Neural cell (in vitro differentiated cells): ENCODE measurements at regions not wholly inside any gene's neighbourhood (a gene's known extent, or its start where the extent isn't known, plus 50 kb on each side); places are given as distances from the start of the nearest gene placed in this dataset.

Experiments used
- H2AFZ ChIP-seq: fragments of 200-600, 300-800 bp; sonication (generic), shearing (Covaris generic); 2 replicates; pipeline ENCODE4 v1.6.0; 2014; ENCODE audit warnings: low read depth, mild to moderate bottlenecking, antibody characterized with exemption, low read length, moderate library complexity
- H3F3A ChIP-seq: fragments of 200-600 bp; shearing (Covaris generic); 2 replicates; pipeline ENCODE4 v1.6.1; 2016; ENCODE audit warnings: mild to moderate bottlenecking, moderate library complexity, mixed read lengths, antibody characterized with exemption, low read length; ENCODE audit not compliant: insufficient read depth, poor library complexity, severe bottlenecking
- H3K27ac ChIP-seq: fragments of 200-600, 300-800 bp; sonication (generic), shearing (Covaris generic); 2 replicates; pipeline ENCODE4 v1.5.1; 2014; ENCODE audit warnings: mild to moderate bottlenecking, low read length, moderate library complexity
- H3K27me3 ChIP-seq: fragments of 300-800, 200-600 bp; sonication (generic), shearing (Covaris generic); 2 replicates; pipeline ENCODE4 v1.6.0; 2014; ENCODE audit warnings: mild to moderate bottlenecking, low read depth, low read length, moderate library complexity; ENCODE audit not compliant: insufficient read depth
- H3K36me3 ChIP-seq: fragments of 300-800, 200-600 bp; sonication (generic), shearing (Covaris generic); 2 replicates; pipeline ENCODE4 v1.5.1; 2014; ENCODE audit warnings: mild to moderate bottlenecking, antibody characterized with exemption, low read length, moderate library complexity; ENCODE audit not compliant: insufficient read depth
- H3K4me2 ChIP-seq: fragments of 300-800, 200-600 bp; sonication (generic), shearing (Covaris generic); 2 replicates; pipeline ENCODE4 v1.6.0; 2014; ENCODE audit warnings: mild to moderate bottlenecking, low read length
- H3K4me3 ChIP-seq: fragments of 300-800, 200-600 bp; sonication (generic), shearing (Covaris generic); 2 replicates; pipeline ENCODE4 v1.5.1; 2014; ENCODE audit warnings: mild to moderate bottlenecking, low read length, moderate library complexity
- H3K79me2 ChIP-seq: fragments of 200-600 bp; shearing (Covaris generic); replicated peaks from 2 replicates; pipeline ENCODE4 v1.6.0; 2014; ENCODE audit warnings: mild to moderate bottlenecking, low read length, moderate library complexity; ENCODE audit not compliant: insufficient read depth
- H3K9ac ChIP-seq: fragments of 300-800, 200-600 bp; sonication (generic), shearing (Covaris generic); 2 replicates; pipeline ENCODE4 v1.6.1; 2016; ENCODE audit warnings: mild to moderate bottlenecking, low read length, mixed read lengths
- H3K9me2 ChIP-seq: fragments of 200-600 bp; shearing (Covaris generic); 2 replicates; pipeline ENCODE4 v1.6.1; 2016; ENCODE audit warnings: mild to moderate bottlenecking, low read length, mixed read lengths; ENCODE audit not compliant: insufficient read depth
- H3K9me3 ChIP-seq: fragments of 200-600, 300-800 bp; sonication (generic), shearing (Covaris generic); 2 replicates; pipeline ENCODE4 v1.6.1; 2016; ENCODE audit warnings: mild to moderate bottlenecking, mixed run types, low read length, moderate library complexity, mixed read lengths
- H4K20me1 ChIP-seq: fragments of 200-600 bp; shearing (Covaris generic); 2 replicates; pipeline ENCODE4 v1.6.1; 2016; ENCODE audit warnings: mild to moderate bottlenecking, mixed run types; ENCODE audit not compliant: insufficient read depth
- EP300 ChIP-seq: fragments of 450-650 bp; conservative IDR thresholded peaks from 2 replicates; pipeline ENCODE4 v1.6.1; 2014; ENCODE audit warnings: antibody characterized with exemption, mild to moderate bottlenecking, moderate library complexity; ENCODE audit not compliant: poor library complexity, severe bottlenecking
- EZH2 ChIP-seq: fragments of 200-600, 300-800 bp; shearing (Covaris generic), sonication (generic); IDR thresholded peaks from 2 replicates; pipeline ENCODE4 v1.6.1; 2014; ENCODE audit warnings: antibody characterized with exemption, low read length, borderline replicate concordance, mild to moderate bottlenecking; ENCODE audit not compliant: insufficient read depth, poor library complexity, severe bottlenecking
- POLR2AphosphoS5 ChIP-seq: IDR thresholded peaks from 2 replicates; pipeline ENCODE4 v1.6.1; 2012
- RAD21 ChIP-seq: fragments of 450-650 bp; conservative IDR thresholded peaks from 2 replicates; pipeline ENCODE4 v1.6.1; 2014; ENCODE audit warnings: antibody characterized with exemption, mild to moderate bottlenecking, moderate library complexity
- REST ChIP-seq: IDR thresholded peaks from 2 replicates; pipeline ENCODE4 v1.6.1; 2012; ENCODE audit warnings: borderline replicate concordance
- SMC3 ChIP-seq: fragments of 450-650 bp; conservative IDR thresholded peaks from 2 replicates; pipeline ENCODE4 v1.6.1; 2014; ENCODE audit warnings: antibody characterized with exemption, mild to moderate bottlenecking, moderate library complexity; ENCODE audit not compliant: poor library complexity
- TF ChIP-seq, protein P1 (sequence below): fragments of 450-650 bp; IDR thresholded peaks from 2 replicates; pipeline ENCODE4 v1.5.1; 2014; ENCODE audit warnings: antibody characterized with exemption, mild to moderate bottlenecking, moderate library complexity; ENCODE audit not compliant: poor library complexity, severe bottlenecking

DNA sequence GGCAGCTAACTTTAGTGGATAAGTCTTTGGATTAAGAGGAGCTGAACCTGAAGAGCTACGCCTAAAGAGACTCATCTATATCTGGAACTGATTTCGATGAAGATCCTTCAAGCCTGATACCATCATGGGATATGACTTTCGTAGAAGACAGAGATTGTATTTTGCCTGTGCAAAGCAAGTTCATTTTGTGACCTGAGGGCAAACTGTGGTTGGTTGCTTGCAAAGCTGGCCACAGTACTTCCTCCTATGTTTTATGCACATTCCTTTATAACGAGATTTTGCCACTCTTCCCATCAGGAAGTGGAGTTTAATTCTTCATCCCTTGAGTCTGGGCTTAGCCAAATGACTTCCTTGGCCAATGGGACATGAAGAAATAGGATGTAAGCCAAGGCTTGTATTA is 519.3 kb upstream of the NR3C2 start:
- TF ChIP-seq EP300 (no peak), REST (no peak), RAD21 (no peak), EZH2 (no peak), POLR2AphosphoS5 (no peak), SMC3 (no peak)
- TF ChIP-seq, protein P1, sequence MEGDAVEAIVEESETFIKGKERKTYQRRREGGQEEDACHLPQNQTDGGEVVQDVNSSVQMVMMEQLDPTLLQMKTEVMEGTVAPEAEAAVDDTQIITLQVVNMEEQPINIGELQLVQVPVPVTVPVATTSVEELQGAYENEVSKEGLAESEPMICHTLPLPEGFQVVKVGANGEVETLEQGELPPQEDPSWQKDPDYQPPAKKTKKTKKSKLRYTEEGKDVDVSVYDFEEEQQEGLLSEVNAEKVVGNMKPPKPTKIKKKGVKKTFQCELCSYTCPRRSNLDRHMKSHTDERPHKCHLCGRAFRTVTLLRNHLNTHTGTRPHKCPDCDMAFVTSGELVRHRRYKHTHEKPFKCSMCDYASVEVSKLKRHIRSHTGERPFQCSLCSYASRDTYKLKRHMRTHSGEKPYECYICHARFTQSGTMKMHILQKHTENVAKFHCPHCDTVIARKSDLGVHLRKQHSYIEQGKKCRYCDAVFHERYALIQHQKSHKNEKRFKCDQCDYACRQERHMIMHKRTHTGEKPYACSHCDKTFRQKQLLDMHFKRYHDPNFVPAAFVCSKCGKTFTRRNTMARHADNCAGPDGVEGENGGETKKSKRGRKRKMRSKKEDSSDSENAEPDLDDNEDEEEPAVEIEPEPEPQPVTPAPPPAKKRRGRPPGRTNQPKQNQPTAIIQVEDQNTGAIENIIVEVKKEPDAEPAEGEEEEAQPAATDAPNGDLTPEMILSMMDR, result no peak
- H3K36me3 ChIP-seq, result no peaks in the 10 kb centered on the region

DNA sequence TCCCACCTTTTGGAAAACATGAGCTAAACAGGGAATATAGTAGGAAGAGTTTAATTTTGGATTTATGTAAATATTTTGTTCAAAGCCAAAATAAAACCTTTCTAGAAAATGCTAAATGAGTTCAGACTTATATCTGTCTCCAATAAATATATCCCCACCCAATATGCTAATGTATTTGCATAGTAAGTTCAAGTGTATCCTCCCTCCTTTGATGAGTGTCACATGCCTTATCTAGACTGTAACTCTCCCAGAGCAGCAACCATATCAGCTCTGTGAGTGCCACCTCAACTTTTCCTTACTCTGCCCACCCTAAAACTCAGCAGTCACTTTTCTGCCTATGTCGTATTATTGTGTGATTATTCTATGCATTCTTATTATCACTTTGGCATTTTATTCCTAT is 516.1 kb upstream of the NR3C2 start:
- H3K79me2 ChIP-seq, result no peaks in the 10 kb centered on the region
- H3K9ac ChIP-seq, result no peak overlapping the region
- H3K9me2 ChIP-seq, result no peaks in the 10 kb centered on the region
- H3K4me3 ChIP-seq, result no peak overlapping the region
- no peak overlapping the region for H3K4me2 ChIP-seq
- TF ChIP-seq REST, result no peak
- TF ChIP-seq EZH2, result no peak
- TF ChIP-seq SMC3, result no peak
- no peak for TF ChIP-seq RAD21
- no peak for TF ChIP-seq EP300
- no peaks in the 10 kb centered on the region for H4K20me1 ChIP-seq
- no peaks in the 10 kb centered on the region for H3K27me3 ChIP-seq
- H3K9me3 ChIP-seq, result no peaks in the 10 kb centered on the region
- no peaks in the 10 kb centered on the region for H3F3A ChIP-seq
- H3K27ac ChIP-seq, result no peak overlapping the region
- no peak overlapping the region for H2AFZ ChIP-seq
- no peaks in the 10 kb centered on the region for H3K36me3 ChIP-seq

More for the DNA sequence above, 519.3 kb upstream of the NR3C2 start:
- Histone ChIP-seq H3K4me2 (no peak overlapping the region), H3K9me2 (no peaks in the 10 kb centered on the region), H4K20me1 (no peaks in the 10 kb centered on the region), H3K27ac (no peak overlapping the region), H3K79me2 (no peaks in the 10 kb centered on the region), H3K4me3 (no peak overlapping the region), H3K9me3 (no peaks in the 10 kb centered on the region), H3K27me3 (no peaks in the 10 kb centered on the region), H2AFZ (no peak overlapping the region), H3K9ac (no peak overlapping the region), H3F3A (no peaks in the 10 kb centered on the region)
